ENCODE measurements at regions not wholly inside any gene's neighbourhood (a gene's known extent, or its start where the extent isn't known, plus 50 kb on each side); places are given as distances from the start of the nearest gene placed in this dataset.
"Not testable (repeated sequence)": the region's sequence is repeated elsewhere in the genome, so short reads cannot be mapped to it uniquely, and the experiment has no call there.

- peaks cover 0 to 36% (median 0%) of the 10 kb centered on the region in 3 donors for H3K9me3 ChIP-seq (ENCODE audit: control extremely low read depth in 1 of 3, control insufficient read depth in 2 of 3, insufficient read depth in 1 of 3, low read length in 2 of 3)
- H3K4me3 ChIP-seq (ENCODE audit: control extremely low read depth in 1 of 5, extremely low read depth in 1 of 5, insufficient read depth in 1 of 5, low read depth in 2 of 5, low read length in 4 of 5); ATAC-seq (ENCODE audit: low read depth); DNase-seq; H4K20me1 ChIP-seq (ENCODE audit: control insufficient read depth, insufficient read depth, low read length, poor library complexity, severe bottlenecking); H3K4me1 ChIP-seq (ENCODE audit: control insufficient read depth in 2 of 2, insufficient read depth in 2 of 2, low read length in 2 of 2); H3K4me2 ChIP-seq (replicated peaks; ENCODE audit: low read depth, low read length, poor library complexity, severe bottlenecking); POLR2A ChIA-PET; CTCF ChIA-PET; H2AFZ ChIP-seq (ENCODE audit: insufficient read depth, low read depth, low read length, poor library complexity, severe bottlenecking); H3K79me2 ChIP-seq (ENCODE audit: control insufficient read depth, insufficient read depth, low read length); H3K27me3 ChIP-seq (replicated peaks in 1 of 4; ENCODE audit: control extremely low read depth in 1 of 4, control insufficient read depth in 3 of 4, insufficient read depth in 4 of 4, low read length in 3 of 4); H3K27ac Mint-ChIP-seq; H3K27me3 Mint-ChIP-seq; H3K9me3 Mint-ChIP-seq (ENCODE audit: insufficient read depth); H3K36me3 ChIP-seq (replicated peaks in 1 of 2; ENCODE audit: control extremely low read depth in 1 of 2, control insufficient read depth in 1 of 2, extremely low read depth in 1 of 2, insufficient read depth in 2 of 2, low read length in 1 of 2); H3K9ac ChIP-seq (ENCODE audit: low read length); H3K4me1 Mint-ChIP-seq; H3K27ac ChIP-seq (ENCODE audit: low read length in 2 of 2); intact Hi-C loops (cut with micrococcal nuclease); H3K4me3 Mint-ChIP-seq: not testable (repeated sequence)
- WGBS (ENCODE audit: insufficient coverage) = 88% methylated on average over 3 of the region's 3 CpGs
Observed at GRCh38 chr10:42235241-42235640, 403.1 kb downstream of the ZNF33B start.

DNA sequence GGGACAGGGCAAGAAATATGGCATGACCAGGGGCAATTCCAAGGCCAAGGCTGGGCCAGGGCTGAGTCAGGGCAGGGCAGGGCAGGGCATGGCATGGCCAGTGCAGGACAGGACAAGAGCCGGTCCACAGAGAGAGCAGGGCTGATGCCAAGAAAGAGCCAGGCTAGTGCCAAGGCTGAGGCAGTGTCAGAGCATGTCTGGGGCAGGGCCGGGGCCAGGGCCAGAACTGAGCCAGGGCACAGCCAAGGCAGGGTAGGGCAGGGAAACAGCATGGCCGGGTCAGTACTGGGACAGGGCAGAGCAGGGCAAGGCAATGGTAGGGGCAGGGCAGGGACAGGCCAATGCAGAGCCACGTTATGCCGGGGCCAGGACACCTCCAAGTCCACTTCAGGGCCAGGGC lies 403.9 kb downstream of the ZNF33B start:
- POLR2A ChIA-PET; H3K27me3 Mint-ChIP-seq; H3K4me1 ChIP-seq (ENCODE audit: control insufficient read depth in 2 of 2, insufficient read depth in 2 of 2, low read length in 2 of 2); H3K4me2 ChIP-seq (replicated peaks; ENCODE audit: low read depth, low read length, poor library complexity, severe bottlenecking); H2AFZ ChIP-seq (ENCODE audit: insufficient read depth, low read depth, low read length, poor library complexity, severe bottlenecking); H3K4me3 ChIP-seq (ENCODE audit: control extremely low read depth in 1 of 5, extremely low read depth in 1 of 5, insufficient read depth in 1 of 5, low read depth in 2 of 5, low read length in 4 of 5); DNase-seq; H3K9me3 Mint-ChIP-seq (ENCODE audit: insufficient read depth); H3K4me1 Mint-ChIP-seq; H3K27ac Mint-ChIP-seq; H4K20me1 ChIP-seq (ENCODE audit: control insufficient read depth, insufficient read depth, low read length, poor library complexity, severe bottlenecking); H3K79me2 ChIP-seq (ENCODE audit: control insufficient read depth, insufficient read depth, low read length); CTCF ChIA-PET; intact Hi-C loops (cut with micrococcal nuclease); H3K27ac ChIP-seq (ENCODE audit: low read length in 2 of 2); H3K27me3 ChIP-seq (replicated peaks in 1 of 4; ENCODE audit: control extremely low read depth in 1 of 4, control insufficient read depth in 3 of 4, insufficient read depth in 4 of 4, low read length in 3 of 4); H3K4me3 Mint-ChIP-seq; H3K36me3 ChIP-seq (replicated peaks in 1 of 2; ENCODE audit: control extremely low read depth in 1 of 2, control insufficient read depth in 1 of 2, extremely low read depth in 1 of 2, insufficient read depth in 2 of 2, low read length in 1 of 2); ATAC-seq (ENCODE audit: low read depth); H3K9ac ChIP-seq (ENCODE audit: low read length): not testable (repeated sequence)
- 84% methylated on average over 3 of the region's 5 CpGs for WGBS (ENCODE audit: insufficient coverage)
- H3K9me3 ChIP-seq (ENCODE audit: control extremely low read depth in 1 of 3, control insufficient read depth in 2 of 3, insufficient read depth in 1 of 3, low read length in 2 of 3) = peaks cover 0 to 41% (median 0%) of the 10 kb centered on the region in 3 donors

GRCh38 chr10:42233461-42234206 lies 404.7 kb downstream of the ZNF33B start:
- H3K27me3 Mint-ChIP-seq; H3K79me2 ChIP-seq (ENCODE audit: control insufficient read depth, insufficient read depth, low read length); H3K4me2 ChIP-seq (replicated peaks; ENCODE audit: low read depth, low read length, poor library complexity, severe bottlenecking); H3K27ac Mint-ChIP-seq; H2AFZ ChIP-seq (ENCODE audit: insufficient read depth, low read depth, low read length, poor library complexity, severe bottlenecking); H3K27me3 ChIP-seq (replicated peaks in 1 of 4; ENCODE audit: control extremely low read depth in 1 of 4, control insufficient read depth in 3 of 4, insufficient read depth in 4 of 4, low read length in 3 of 4); H3K4me1 ChIP-seq (ENCODE audit: control insufficient read depth in 2 of 2, insufficient read depth in 2 of 2, low read length in 2 of 2); H3K9ac ChIP-seq (ENCODE audit: low read length); ATAC-seq (ENCODE audit: low read depth); intact Hi-C loops (cut with micrococcal nuclease); H4K20me1 ChIP-seq (ENCODE audit: control insufficient read depth, insufficient read depth, low read length, poor library complexity, severe bottlenecking); H3K36me3 ChIP-seq (replicated peaks in 1 of 2; ENCODE audit: control extremely low read depth in 1 of 2, control insufficient read depth in 1 of 2, extremely low read depth in 1 of 2, insufficient read depth in 2 of 2, low read length in 1 of 2); POLR2A ChIA-PET; DNase-seq; CTCF ChIA-PET; H3K4me3 ChIP-seq (ENCODE audit: control extremely low read depth in 1 of 5, extremely low read depth in 1 of 5, insufficient read depth in 1 of 5, low read depth in 2 of 5, low read length in 4 of 5); H3K4me1 Mint-ChIP-seq; H3K4me3 Mint-ChIP-seq; H3K27ac ChIP-seq (ENCODE audit: low read length in 2 of 2); H3K9me3 Mint-ChIP-seq (ENCODE audit: insufficient read depth): not testable (repeated sequence)
- 85% methylated on average over 8 of the region's 8 CpGs for WGBS (ENCODE audit: insufficient coverage)
- peaks cover 0 to 41% (median 0%) of the 10 kb centered on the region in 3 donors for H3K9me3 ChIP-seq (ENCODE audit: control extremely low read depth in 1 of 3, control insufficient read depth in 2 of 3, insufficient read depth in 1 of 3, low read length in 2 of 3)

- 80% methylated on average over 1 of the region's 1 CpG for WGBS (ENCODE audit: insufficient coverage)
- H3K27ac ChIP-seq (ENCODE audit: low read length in 2 of 2); H3K27me3 ChIP-seq (replicated peaks in 1 of 4; ENCODE audit: control extremely low read depth in 1 of 4, control insufficient read depth in 3 of 4, insufficient read depth in 4 of 4, low read length in 3 of 4); H3K27me3 Mint-ChIP-seq; CTCF ChIA-PET; H3K4me2 ChIP-seq (replicated peaks; ENCODE audit: low read depth, low read length, poor library complexity, severe bottlenecking); DNase-seq; H3K4me3 Mint-ChIP-seq; H4K20me1 ChIP-seq (ENCODE audit: control insufficient read depth, insufficient read depth, low read length, poor library complexity, severe bottlenecking); H3K4me1 Mint-ChIP-seq; H3K4me1 ChIP-seq (ENCODE audit: control insufficient read depth in 2 of 2, insufficient read depth in 2 of 2, low read length in 2 of 2); H2AFZ ChIP-seq (ENCODE audit: insufficient read depth, low read depth, low read length, poor library complexity, severe bottlenecking); POLR2A ChIA-PET; H3K79me2 ChIP-seq (ENCODE audit: control insufficient read depth, insufficient read depth, low read length); H3K36me3 ChIP-seq (replicated peaks in 1 of 2; ENCODE audit: control extremely low read depth in 1 of 2, control insufficient read depth in 1 of 2, extremely low read depth in 1 of 2, insufficient read depth in 2 of 2, low read length in 1 of 2); H3K9ac ChIP-seq (ENCODE audit: low read length); intact Hi-C loops (cut with micrococcal nuclease); ATAC-seq (ENCODE audit: low read depth); H3K9me3 Mint-ChIP-seq (ENCODE audit: insufficient read depth); H3K27ac Mint-ChIP-seq; H3K4me3 ChIP-seq (ENCODE audit: control extremely low read depth in 1 of 5, extremely low read depth in 1 of 5, insufficient read depth in 1 of 5, low read depth in 2 of 5, low read length in 4 of 5): not testable (repeated sequence)
- H3K9me3 ChIP-seq (ENCODE audit: control extremely low read depth in 1 of 3, control insufficient read depth in 2 of 3, insufficient read depth in 1 of 3, low read length in 2 of 3) = peaks cover 0 to 41% (median 0%) of the 10 kb centered on the region in 3 donors
Observed at GRCh38 chr10:42232955-42233354, 405.4 kb downstream of the ZNF33B start.

Measured in B cell (primary cell).